Gastroesophageal sphincter (tissue), 3 donors: ENCODE measurements at regions not wholly inside any gene's neighbourhood (a gene's known extent, or its start where the extent isn't known, plus 50 kb on each side); places are given as distances from the start of the nearest gene placed in this dataset.

Experiments
- EP300 ChIP-seq: sonication (generic); formaldehyde crosslinking; IDR thresholded peaks from one replicate; pipeline ENCODE4 v1.6.1; 2017; ENCODE audit warnings: antibody characterized with exemption, mild to moderate bottlenecking
- POLR2A ChIP-seq, 2 donors: fragments of 450-650 bp; IDR thresholded peaks; one replicate each; pipeline ENCODE4 v1.6.1; 2017; ENCODE audit warnings: antibody characterized with exemption in 2 of 2, mild to moderate bottlenecking in 2 of 2, moderate library complexity in 1 of 2
- TF ChIP-seq, protein P1 (sequence below), 4 experiments: fragments of 200-600 bp in 2 of 4; fragments of 450-650 bp in 2 of 4; sonication (generic) in 1 of 4; IDR thresholded peaks; one replicate each; pipeline ENCODE4 v1.5.1; 2017 to 2019; ENCODE audit warnings: antibody characterized with exemption in 4 of 4, mild to moderate bottlenecking in 2 of 4, moderate library complexity in 2 of 4

DNA sequence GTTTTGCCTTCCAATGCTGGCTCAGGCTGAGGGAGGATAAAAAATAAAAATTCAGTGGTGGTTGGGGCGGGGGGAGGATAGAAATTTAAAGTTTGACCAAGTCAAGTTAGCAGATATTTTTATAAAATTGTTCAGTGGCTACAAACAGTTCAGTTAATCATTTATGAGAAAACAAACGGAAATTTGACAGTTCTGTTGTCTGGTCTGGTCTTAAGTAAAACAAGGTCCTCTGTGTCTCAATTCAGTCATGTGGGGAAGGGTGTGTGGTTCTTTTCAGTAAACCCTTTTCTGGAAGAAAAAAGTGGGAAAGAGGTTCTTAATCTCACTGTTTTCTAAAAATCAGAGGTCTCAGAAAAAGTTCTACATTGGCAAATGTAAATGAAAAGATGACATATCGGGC lies 409.1 kb upstream of the SPANXN4 start:
- TF ChIP-seq, protein P1, sequence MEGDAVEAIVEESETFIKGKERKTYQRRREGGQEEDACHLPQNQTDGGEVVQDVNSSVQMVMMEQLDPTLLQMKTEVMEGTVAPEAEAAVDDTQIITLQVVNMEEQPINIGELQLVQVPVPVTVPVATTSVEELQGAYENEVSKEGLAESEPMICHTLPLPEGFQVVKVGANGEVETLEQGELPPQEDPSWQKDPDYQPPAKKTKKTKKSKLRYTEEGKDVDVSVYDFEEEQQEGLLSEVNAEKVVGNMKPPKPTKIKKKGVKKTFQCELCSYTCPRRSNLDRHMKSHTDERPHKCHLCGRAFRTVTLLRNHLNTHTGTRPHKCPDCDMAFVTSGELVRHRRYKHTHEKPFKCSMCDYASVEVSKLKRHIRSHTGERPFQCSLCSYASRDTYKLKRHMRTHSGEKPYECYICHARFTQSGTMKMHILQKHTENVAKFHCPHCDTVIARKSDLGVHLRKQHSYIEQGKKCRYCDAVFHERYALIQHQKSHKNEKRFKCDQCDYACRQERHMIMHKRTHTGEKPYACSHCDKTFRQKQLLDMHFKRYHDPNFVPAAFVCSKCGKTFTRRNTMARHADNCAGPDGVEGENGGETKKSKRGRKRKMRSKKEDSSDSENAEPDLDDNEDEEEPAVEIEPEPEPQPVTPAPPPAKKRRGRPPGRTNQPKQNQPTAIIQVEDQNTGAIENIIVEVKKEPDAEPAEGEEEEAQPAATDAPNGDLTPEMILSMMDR (IDR thresholded peaks at IDR 0.05): no peak
- TF ChIP-seq POLR2A (IDR thresholded peaks at IDR 0.05) (no peak), EP300 (no peak)
